ENCODE measurements at regions not wholly inside any gene's neighbourhood (a gene's known extent, or its start where the extent isn't known, plus 50 kb on each side); places are given as distances from the start of the nearest gene placed in this dataset.

DNA sequence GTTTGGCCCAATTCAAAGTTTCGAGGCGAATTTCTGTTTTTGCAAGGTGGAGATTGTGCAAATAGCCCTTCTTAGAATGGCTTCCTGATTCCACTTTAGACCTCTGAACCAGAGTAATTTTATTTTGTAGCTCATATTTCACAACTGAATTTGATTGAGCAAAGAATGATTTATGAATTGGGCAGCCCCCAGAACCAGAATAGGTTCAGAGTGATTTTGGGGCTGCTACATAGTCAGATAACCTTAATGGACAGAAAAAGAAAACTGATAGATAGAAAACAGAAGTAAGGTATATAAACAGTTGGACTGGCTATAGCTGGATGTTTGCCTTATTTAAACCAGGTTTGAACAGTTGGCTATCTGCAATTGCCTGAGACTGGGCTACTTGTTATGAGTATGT is 156.6 kb downstream of the YIPF5 start:
- Histone ChIP-seq H3K36me3 (ENCODE audit: control insufficient read depth in 2 of 2, insufficient read depth in 2 of 2, low read length in 2 of 2) (no peaks in the 10 kb centered on the region), H3K27me3 (ENCODE audit: control insufficient read depth in 2 of 2, insufficient read depth in 2 of 2, low read length in 2 of 2) (no peaks in the 10 kb centered on the region), H3K9ac (ENCODE audit: low read depth in 1 of 2, low read length in 2 of 2) (no peak overlapping the region), H3K4me1 (ENCODE audit: control insufficient read depth in 2 of 2, insufficient read depth in 2 of 2, low read length in 2 of 2) (no peaks in the 10 kb centered on the region), H3K27ac (ENCODE audit: low read depth in 2 of 2, low read length in 2 of 2) (no peak overlapping the region), H3K4me3 (ENCODE audit: low read length in 2 of 2) (no peak overlapping the region), H3K9me3 (ENCODE audit: control insufficient read depth in 2 of 2, low read length in 2 of 2) (no peaks in the 10 kb centered on the region)

DNA sequence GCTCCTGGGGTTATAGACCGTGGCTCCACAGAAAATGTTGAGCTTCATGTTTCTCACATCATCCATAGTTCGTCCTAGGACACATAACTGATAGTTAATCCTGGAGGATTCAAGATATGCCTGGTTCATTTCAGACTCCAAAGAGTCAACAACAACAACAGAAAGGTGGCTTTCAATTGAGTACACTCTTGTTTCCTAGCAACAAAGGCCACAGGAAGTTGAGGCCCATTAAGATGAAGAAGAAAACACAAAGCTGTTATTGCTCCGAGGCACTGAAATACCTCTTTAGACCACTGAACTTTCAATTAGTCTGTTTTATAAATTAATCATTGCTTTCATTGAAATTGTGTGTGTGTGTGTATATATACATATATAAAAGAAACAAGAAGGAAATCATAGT is 154.5 kb downstream of the YIPF5 start:
- H3K36me3 ChIP-seq (ENCODE audit: control insufficient read depth in 2 of 2, insufficient read depth in 2 of 2, low read length in 2 of 2) = no peaks in the 10 kb centered on the region
- no peak overlapping the region for H3K4me3 ChIP-seq (ENCODE audit: low read length in 2 of 2)
- H3K27ac ChIP-seq (ENCODE audit: low read depth in 2 of 2, low read length in 2 of 2) = no peak overlapping the region
- H3K4me1 ChIP-seq (ENCODE audit: control insufficient read depth in 2 of 2, insufficient read depth in 2 of 2, low read length in 2 of 2) = no peaks in the 10 kb centered on the region
- no peak overlapping the region for H3K9ac ChIP-seq (ENCODE audit: low read depth in 1 of 2, low read length in 2 of 2)
- no peaks in the 10 kb centered on the region for H3K9me3 ChIP-seq (ENCODE audit: control insufficient read depth in 2 of 2, low read length in 2 of 2)
- no peaks in the 10 kb centered on the region for H3K27me3 ChIP-seq (ENCODE audit: control insufficient read depth in 2 of 2, insufficient read depth in 2 of 2, low read length in 2 of 2)

DNA sequence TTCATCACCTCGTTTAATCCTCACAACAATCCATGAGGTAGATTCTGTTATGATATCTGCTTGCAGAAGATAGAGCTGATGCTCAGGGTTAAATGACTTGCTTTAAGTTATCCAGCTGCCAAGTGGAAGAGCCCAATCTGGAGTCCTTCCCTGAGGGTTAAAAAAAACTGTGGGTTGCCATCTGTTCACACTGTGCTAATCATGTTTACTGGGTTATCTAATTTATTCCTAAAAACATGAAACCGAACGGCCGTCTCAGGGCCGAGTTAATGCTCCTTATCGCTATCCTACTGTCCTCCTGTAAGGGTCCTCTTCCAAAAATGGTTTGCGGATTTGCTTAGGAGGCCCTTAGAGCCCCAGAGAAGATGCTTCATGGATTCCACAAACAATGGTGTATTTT is 153.3 kb downstream of the YIPF5 start:
- H3K4me1 ChIP-seq (ENCODE audit: control insufficient read depth in 2 of 2, insufficient read depth in 2 of 2, low read length in 2 of 2) = no peaks in the 10 kb centered on the region
- H3K27me3 ChIP-seq (ENCODE audit: control insufficient read depth in 2 of 2, insufficient read depth in 2 of 2, low read length in 2 of 2) = no peaks in the 10 kb centered on the region
- no peak overlapping the region for H3K4me3 ChIP-seq (ENCODE audit: low read length in 2 of 2)
- no peaks in the 10 kb centered on the region for H3K36me3 ChIP-seq (ENCODE audit: control insufficient read depth in 2 of 2, insufficient read depth in 2 of 2, low read length in 2 of 2)
- H3K27ac ChIP-seq (ENCODE audit: low read depth in 2 of 2, low read length in 2 of 2) = no peak overlapping the region
- H3K9me3 ChIP-seq (ENCODE audit: control insufficient read depth in 2 of 2, low read length in 2 of 2) = peaks cover 0 to 2% of the 10 kb centered on the region in 2 donors
- H3K9ac ChIP-seq (ENCODE audit: low read depth in 1 of 2, low read length in 2 of 2) = no peak overlapping the region

DNA sequence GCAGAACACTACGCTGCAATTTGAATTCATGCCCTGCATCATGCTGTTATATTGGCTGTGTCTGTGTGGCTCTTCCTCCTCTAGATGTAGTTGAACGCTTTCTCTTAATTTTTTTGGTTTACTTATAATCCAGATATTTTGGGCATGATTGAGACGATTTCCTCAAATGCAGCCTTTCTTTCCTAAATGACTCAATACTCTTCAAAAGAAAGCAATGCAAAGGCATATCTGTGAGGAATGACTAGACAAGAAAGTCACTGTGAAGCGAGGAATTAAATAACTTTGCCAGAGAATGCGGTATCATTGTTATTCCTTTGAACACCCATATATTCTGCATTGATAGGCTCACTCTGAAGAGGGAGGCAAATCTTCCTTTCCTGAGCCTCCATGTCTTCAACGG is 152.8 kb downstream of the YIPF5 start:
- Histone ChIP-seq H3K27ac (ENCODE audit: low read depth in 2 of 2, low read length in 2 of 2) (no peak overlapping the region), H3K4me3 (ENCODE audit: low read length in 2 of 2) (no peak overlapping the region), H3K4me1 (ENCODE audit: control insufficient read depth in 2 of 2, insufficient read depth in 2 of 2, low read length in 2 of 2) (no peaks in the 10 kb centered on the region), H3K36me3 (ENCODE audit: control insufficient read depth in 2 of 2, insufficient read depth in 2 of 2, low read length in 2 of 2) (no peaks in the 10 kb centered on the region), H3K9ac (ENCODE audit: low read depth in 1 of 2, low read length in 2 of 2) (no peak overlapping the region), H3K9me3 (ENCODE audit: control insufficient read depth in 2 of 2, low read length in 2 of 2) (peaks cover 0 to 2% of the 10 kb centered on the region in 2 donors), H3K27me3 (ENCODE audit: control insufficient read depth in 2 of 2, insufficient read depth in 2 of 2, low read length in 2 of 2) (no peaks in the 10 kb centered on the region)

DNA sequence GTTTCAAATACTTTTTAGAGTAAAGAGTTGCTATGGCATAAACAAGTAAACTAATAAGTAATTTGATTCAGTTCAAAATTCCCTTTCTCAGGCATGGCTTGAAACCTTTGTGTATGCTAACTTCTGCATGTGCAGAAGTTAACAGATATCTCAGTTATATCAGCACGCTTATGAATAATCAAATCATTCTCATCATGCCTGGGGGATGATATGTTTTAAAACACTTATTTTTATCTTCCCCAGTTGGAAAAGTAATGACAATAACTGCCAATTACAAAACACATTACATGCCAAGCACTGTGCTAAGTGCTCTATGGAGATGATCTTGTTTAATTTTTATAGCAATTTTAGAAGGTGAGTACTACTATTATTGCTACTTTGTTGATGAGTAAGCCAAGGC is 146.4 kb downstream of the YIPF5 start:
- Histone ChIP-seq H3K4me3 (ENCODE audit: low read length in 2 of 2) (no peak overlapping the region), H3K27me3 (ENCODE audit: control insufficient read depth in 2 of 2, insufficient read depth in 2 of 2, low read length in 2 of 2) (no peaks in the 10 kb centered on the region), H3K27ac (ENCODE audit: low read depth in 2 of 2, low read length in 2 of 2) (no peak overlapping the region)

DNA sequence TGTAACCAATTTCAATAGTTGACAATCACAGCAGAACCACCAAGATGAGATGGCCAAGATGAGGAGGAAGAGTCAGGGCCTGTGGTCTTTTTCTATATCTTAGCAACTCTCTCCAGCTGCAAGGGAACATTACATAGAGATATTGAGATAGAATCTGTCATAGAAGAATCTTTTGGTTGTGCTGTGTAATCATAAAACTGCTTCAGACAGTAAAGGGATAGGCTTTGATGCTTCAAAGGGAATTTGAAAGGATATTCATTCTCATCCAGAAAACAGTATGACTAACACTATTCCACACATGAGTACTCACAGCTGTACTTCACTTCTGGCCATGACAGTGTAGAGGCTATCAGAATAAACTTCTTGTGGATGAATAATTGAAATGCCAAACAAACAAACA is 145.9 kb downstream of the YIPF5 start:
- Histone ChIP-seq H3K36me3 (ENCODE audit: control insufficient read depth in 2 of 2, insufficient read depth in 2 of 2, low read length in 2 of 2) (no peaks in the 10 kb centered on the region), H3K27ac (ENCODE audit: low read depth in 2 of 2, low read length in 2 of 2) (no peak overlapping the region), H3K27me3 (ENCODE audit: control insufficient read depth in 2 of 2, insufficient read depth in 2 of 2, low read length in 2 of 2) (no peaks in the 10 kb centered on the region), H3K9ac (ENCODE audit: low read depth in 1 of 2, low read length in 2 of 2) (no peak overlapping the region), H3K4me3 (ENCODE audit: low read length in 2 of 2) (no peak overlapping the region), H3K4me1 (ENCODE audit: control insufficient read depth in 2 of 2, insufficient read depth in 2 of 2, low read length in 2 of 2) (peaks cover 0 to 6% of the 10 kb centered on the region in 2 donors), H3K9me3 (ENCODE audit: control insufficient read depth in 2 of 2, low read length in 2 of 2) (peaks cover 0 to 2% of the 10 kb centered on the region in 2 donors)

More for the DNA sequence above, 146.4 kb downstream of the YIPF5 start:
- no peaks in the 10 kb centered on the region for H3K36me3 ChIP-seq (ENCODE audit: control insufficient read depth in 2 of 2, insufficient read depth in 2 of 2, low read length in 2 of 2)
- peaks cover 0 to 2% of the 10 kb centered on the region in 2 donors for H3K9me3 ChIP-seq (ENCODE audit: control insufficient read depth in 2 of 2, low read length in 2 of 2)
- H3K4me1 ChIP-seq (ENCODE audit: control insufficient read depth in 2 of 2, insufficient read depth in 2 of 2, low read length in 2 of 2) = peaks cover 0 to 6% of the 10 kb centered on the region in 2 donors
- H3K9ac ChIP-seq (ENCODE audit: low read depth in 1 of 2, low read length in 2 of 2) = no peak overlapping the region

DNA sequence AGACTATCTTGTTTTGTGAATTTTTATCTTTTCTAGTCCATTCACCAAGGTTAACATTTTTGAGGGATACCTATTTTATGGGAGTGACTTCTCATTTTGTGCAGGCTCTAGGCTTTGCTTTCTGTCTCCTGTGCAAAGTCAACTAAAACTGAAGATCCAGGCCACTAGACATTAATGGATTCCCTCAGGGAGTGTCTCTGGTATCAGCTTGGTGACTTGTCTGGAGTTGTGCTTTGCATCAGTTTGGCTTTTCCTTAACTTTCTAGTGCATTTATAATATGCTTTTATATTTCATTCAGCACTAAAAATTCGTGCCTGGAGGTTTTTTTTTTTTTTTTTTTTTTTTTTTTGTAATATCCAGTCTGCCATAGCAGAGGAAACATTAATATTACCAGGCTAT is 144.2 kb downstream of the YIPF5 start:
- no peak overlapping the region for H3K9ac ChIP-seq (ENCODE audit: low read depth in 1 of 2, low read length in 2 of 2)
- no peaks in the 10 kb centered on the region for H3K36me3 ChIP-seq (ENCODE audit: control insufficient read depth in 2 of 2, insufficient read depth in 2 of 2, low read length in 2 of 2)
- no peaks in the 10 kb centered on the region for H3K9me3 ChIP-seq (ENCODE audit: control insufficient read depth in 2 of 2, low read length in 2 of 2)
- no peak overlapping the region for H3K27ac ChIP-seq (ENCODE audit: low read depth in 2 of 2, low read length in 2 of 2)
- H3K4me3 ChIP-seq (ENCODE audit: low read length in 2 of 2) = no peak overlapping the region
- H3K27me3 ChIP-seq (ENCODE audit: control insufficient read depth in 2 of 2, insufficient read depth in 2 of 2, low read length in 2 of 2) = no peaks in the 10 kb centered on the region
- peaks cover 0 to 6% of the 10 kb centered on the region in 2 donors for H3K4me1 ChIP-seq (ENCODE audit: control insufficient read depth in 2 of 2, insufficient read depth in 2 of 2, low read length in 2 of 2)

DNA sequence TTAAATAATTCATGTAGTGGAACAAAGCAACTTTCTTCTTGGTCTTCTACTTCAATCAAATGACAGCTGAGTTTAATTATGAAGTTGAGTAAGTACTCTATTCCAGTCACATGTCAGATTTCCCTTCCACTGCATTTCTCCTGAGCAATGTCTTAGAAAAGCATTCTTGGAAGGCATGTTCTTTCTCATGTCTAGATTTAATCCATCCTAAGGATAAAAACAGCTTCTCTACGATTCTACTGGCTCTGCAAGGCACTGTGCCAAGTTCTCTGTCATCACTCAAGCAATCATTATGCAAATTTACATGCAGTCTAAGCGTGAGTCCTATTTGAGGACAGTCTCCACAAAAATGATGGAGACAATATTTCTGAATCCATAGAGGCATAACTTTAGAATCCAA is 142.4 kb downstream of the YIPF5 start:
- Histone ChIP-seq H3K4me3 (ENCODE audit: low read length in 2 of 2) (no peak overlapping the region), H3K9ac (ENCODE audit: low read depth in 1 of 2, low read length in 2 of 2) (no peak overlapping the region), H3K4me1 (ENCODE audit: control insufficient read depth in 2 of 2, insufficient read depth in 2 of 2, low read length in 2 of 2) (peaks cover 0 to 6% of the 10 kb centered on the region in 2 donors), H3K27me3 (ENCODE audit: control insufficient read depth in 2 of 2, insufficient read depth in 2 of 2, low read length in 2 of 2) (no peaks in the 10 kb centered on the region), H3K27ac (ENCODE audit: low read depth in 2 of 2, low read length in 2 of 2) (no peak overlapping the region), H3K36me3 (ENCODE audit: control insufficient read depth in 2 of 2, insufficient read depth in 2 of 2, low read length in 2 of 2) (no peaks in the 10 kb centered on the region), H3K9me3 (ENCODE audit: control insufficient read depth in 2 of 2, low read length in 2 of 2) (no peaks in the 10 kb centered on the region)

DNA sequence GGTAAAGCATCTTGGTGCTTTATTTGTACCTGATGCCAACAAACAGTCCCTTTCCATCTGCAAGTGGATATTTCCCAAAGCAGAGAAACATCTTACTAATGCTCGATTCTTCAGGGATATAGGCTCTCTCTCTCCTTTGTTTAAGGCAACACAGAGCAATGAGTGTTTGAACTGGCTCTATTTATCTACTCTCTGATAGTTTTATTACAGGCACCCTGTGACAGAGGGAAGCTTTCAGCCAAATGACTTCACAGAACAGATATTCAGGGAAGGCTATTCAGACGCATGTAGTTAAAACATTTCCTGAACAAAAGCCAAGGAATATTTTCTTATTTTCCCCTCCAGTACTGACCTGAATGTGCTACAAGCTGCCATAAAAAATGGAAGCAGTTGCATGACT is 141.8 kb downstream of the YIPF5 start:
- Histone ChIP-seq H3K27me3 (ENCODE audit: control insufficient read depth in 2 of 2, insufficient read depth in 2 of 2, low read length in 2 of 2) (no peaks in the 10 kb centered on the region), H3K9ac (ENCODE audit: low read depth in 1 of 2, low read length in 2 of 2) (no peak overlapping the region), H3K27ac (ENCODE audit: low read depth in 2 of 2, low read length in 2 of 2) (no peak overlapping the region)

DNA sequence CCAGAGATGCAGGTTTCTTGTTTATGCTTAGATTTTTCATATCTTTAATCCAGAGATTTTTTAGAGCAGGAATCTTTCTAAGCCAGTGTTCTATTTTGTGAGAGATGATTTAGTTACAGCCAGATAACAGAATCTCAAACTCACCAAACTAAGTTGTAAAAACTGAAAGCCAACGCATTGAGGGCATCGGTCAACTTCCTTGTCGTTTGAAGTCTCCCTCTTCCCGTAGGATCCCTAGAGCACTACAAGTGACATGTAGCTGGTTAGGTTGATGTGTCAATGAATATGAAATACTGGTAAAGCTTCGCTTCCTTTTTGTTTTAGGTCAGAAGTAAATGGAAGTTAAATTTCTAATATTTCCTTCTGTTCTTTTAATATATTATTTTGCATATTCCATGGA is 139.6 kb downstream of the YIPF5 start:
- H3K27me3 ChIP-seq (ENCODE audit: control insufficient read depth in 2 of 2, insufficient read depth in 2 of 2, low read length in 2 of 2) = no peaks in the 10 kb centered on the region
- no peaks in the 10 kb centered on the region for H3K9me3 ChIP-seq (ENCODE audit: control insufficient read depth in 2 of 2, low read length in 2 of 2)
- peaks cover 0 to 6% of the 10 kb centered on the region in 2 donors for H3K4me1 ChIP-seq (ENCODE audit: control insufficient read depth in 2 of 2, insufficient read depth in 2 of 2, low read length in 2 of 2)
- H3K9ac ChIP-seq (ENCODE audit: low read depth in 1 of 2, low read length in 2 of 2) = no peak overlapping the region
- H3K27ac ChIP-seq (ENCODE audit: low read depth in 2 of 2, low read length in 2 of 2) = no peak overlapping the region
- no peak overlapping the region for H3K4me3 ChIP-seq (ENCODE audit: low read length in 2 of 2)
- no peaks in the 10 kb centered on the region for H3K36me3 ChIP-seq (ENCODE audit: control insufficient read depth in 2 of 2, insufficient read depth in 2 of 2, low read length in 2 of 2)

More for the DNA sequence above, 141.8 kb downstream of the YIPF5 start:
- no peak overlapping the region for H3K4me3 ChIP-seq (ENCODE audit: low read length in 2 of 2)
- peaks cover 0 to 6% of the 10 kb centered on the region in 2 donors for H3K4me1 ChIP-seq (ENCODE audit: control insufficient read depth in 2 of 2, insufficient read depth in 2 of 2, low read length in 2 of 2)
- H3K9me3 ChIP-seq (ENCODE audit: control insufficient read depth in 2 of 2, low read length in 2 of 2) = no peaks in the 10 kb centered on the region
- H3K36me3 ChIP-seq (ENCODE audit: control insufficient read depth in 2 of 2, insufficient read depth in 2 of 2, low read length in 2 of 2) = no peaks in the 10 kb centered on the region

DNA sequence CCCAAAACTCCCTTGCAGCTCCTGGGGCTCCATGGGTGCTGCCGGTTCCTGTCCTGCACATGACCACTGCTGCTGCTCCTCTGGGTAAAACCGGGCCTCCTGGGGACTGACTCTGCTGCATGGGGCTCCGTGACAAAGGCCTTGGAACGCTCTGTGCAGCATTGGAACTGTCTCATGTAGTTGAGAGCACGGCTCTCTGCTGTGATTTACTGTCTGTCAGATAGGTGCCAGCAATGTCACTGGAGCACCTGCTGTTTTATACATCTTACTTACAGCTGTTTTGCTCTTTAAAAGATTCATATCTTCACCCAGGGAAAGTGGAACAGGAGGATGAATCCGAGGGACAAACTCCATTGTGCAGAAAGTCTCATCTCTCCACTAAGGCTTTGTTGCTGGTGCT is 138.1 kb downstream of the YIPF5 start:
- no peak overlapping the region for H3K9ac ChIP-seq (ENCODE audit: low read depth in 1 of 2, low read length in 2 of 2)
- no peak overlapping the region for H3K27ac ChIP-seq (ENCODE audit: low read depth in 2 of 2, low read length in 2 of 2)

More for the DNA sequence above, 138.1 kb downstream of the YIPF5 start:
- Histone ChIP-seq H3K4me1 (ENCODE audit: control insufficient read depth in 2 of 2, insufficient read depth in 2 of 2, low read length in 2 of 2) (peaks cover 0 to 6% of the 10 kb centered on the region in 2 donors), H3K9me3 (ENCODE audit: control insufficient read depth in 2 of 2, low read length in 2 of 2) (no peaks in the 10 kb centered on the region), H3K4me3 (ENCODE audit: low read length in 2 of 2) (no peak overlapping the region), H3K27me3 (ENCODE audit: control insufficient read depth in 2 of 2, insufficient read depth in 2 of 2, low read length in 2 of 2) (no peaks in the 10 kb centered on the region), H3K36me3 (ENCODE audit: control insufficient read depth in 2 of 2, insufficient read depth in 2 of 2, low read length in 2 of 2) (no peaks in the 10 kb centered on the region)
